ENCODE measurements at regions not wholly inside any gene's neighbourhood (a gene's known extent, or its start where the extent isn't known, plus 50 kb on each side); places are given as distances from the start of the nearest gene placed in this dataset.
"Not testable (repeated sequence)": the region's sequence is repeated elsewhere in the genome, so short reads cannot be mapped to it uniquely, and the experiment has no call there.

- no peaks in the 10 kb centered on the region for H3K4me1 ChIP-seq (ENCODE audit: control insufficient read depth in 4 of 4, insufficient read depth in 4 of 4, low read length in 3 of 4)
- WGBS, result 46% methylated on average over 2 of the region's 2 CpGs
- no peaks in the 10 kb centered on the region for H3K9me3 ChIP-seq (ENCODE audit: control insufficient read depth in 4 of 4, low read length in 3 of 4)
These were observed 544.2 kb downstream of the KIF20B start for GRCh38 chr10:90245623-90246022.

GRCh38 chr10:90250784-90251183 lies 549.4 kb downstream of the KIF20B start:
- not testable (repeated sequence) for H3K9ac ChIP-seq (ENCODE audit: low read depth in 1 of 2, low read length in 2 of 2); H3K9me3 ChIP-seq (ENCODE audit: control insufficient read depth in 4 of 4, low read length in 3 of 4); H3K4me3 ChIP-seq (ENCODE audit: low read depth in 1 of 3, low read length in 3 of 3); H3K36me3 ChIP-seq (ENCODE audit: control insufficient read depth in 4 of 4, insufficient read depth in 3 of 4, low read depth in 1 of 4, low read length in 3 of 4); H3K27ac ChIP-seq (ENCODE audit: low read depth in 1 of 2, low read length in 2 of 2); H3K27me3 ChIP-seq (ENCODE audit: control insufficient read depth in 4 of 4, insufficient read depth in 4 of 4, low read length in 3 of 4); DNase-seq (ENCODE audit: low spot score); H3K4me1 ChIP-seq (ENCODE audit: control insufficient read depth in 4 of 4, insufficient read depth in 4 of 4, low read length in 3 of 4)
- 82% methylated on average over 16 of the region's 16 CpGs for WGBS

More at GRCh38 chr10:90245623-90246022, 544.2 kb downstream of the KIF20B start:
- Histone ChIP-seq H3K4me3 (ENCODE audit: low read depth in 1 of 3, low read length in 3 of 3) (no peak overlapping the region), H3K27ac (ENCODE audit: low read depth in 1 of 2, low read length in 2 of 2) (no peak overlapping the region), H3K27me3 (ENCODE audit: control insufficient read depth in 4 of 4, insufficient read depth in 4 of 4, low read length in 3 of 4) (no peaks in the 10 kb centered on the region), H3K9ac (ENCODE audit: low read depth in 1 of 2, low read length in 2 of 2) (no peak overlapping the region), H3K36me3 (ENCODE audit: control insufficient read depth in 4 of 4, insufficient read depth in 3 of 4, low read depth in 1 of 4, low read length in 3 of 4) (no peaks in the 10 kb centered on the region)
- TF ChIP-seq RXRA (IDR thresholded peaks at IDR 0.05) (no peak), NR2F2 (IDR thresholded peaks at IDR 0.05) (no peak), JUND (IDR thresholded peaks at IDR 0.05) (no peak), SP1 (IDR thresholded peaks at IDR 0.05) (no peak), YY1 (IDR thresholded peaks at IDR 0.05) (no peak), MAX (IDR thresholded peaks at IDR 0.05) (no peak), HNF4G (IDR thresholded peaks at IDR 0.05) (no peak), REST (IDR thresholded peaks at IDR 0.05) (no peak), GABPA (IDR thresholded peaks at IDR 0.05 in 1 of 2, conservative IDR thresholded peaks at IDR 0.05 in 1 of 2) (no peak)
- DNase-seq (ENCODE audit: low spot score), result no peak

GRCh38 chr10:90269699-90270098 lies 568.3 kb downstream of the KIF20B start:
- 54% methylated on average over 2 of the region's 2 CpGs for WGBS
- TF ChIP-seq GABPA (IDR thresholded peaks at IDR 0.05 in 1 of 2, conservative IDR thresholded peaks at IDR 0.05 in 1 of 2), result no peak
- TF ChIP-seq YY1 (IDR thresholded peaks at IDR 0.05), result no peak
- TF ChIP-seq EGR1 (IDR thresholded peaks at IDR 0.05; ENCODE audit: low read depth in 2 of 2), result no peak
- TF ChIP-seq FOXA2 (IDR thresholded peaks at IDR 0.05), result no peak
- TF ChIP-seq RXRA (IDR thresholded peaks at IDR 0.05), result no peak
- TF ChIP-seq MAX (IDR thresholded peaks at IDR 0.05), result no peak
- Histone ChIP-seq H3K27ac (ENCODE audit: low read depth in 1 of 2, low read length in 2 of 2) (no peak overlapping the region), H3K9ac (ENCODE audit: low read depth in 1 of 2, low read length in 2 of 2) (no peak overlapping the region), H3K4me1 (ENCODE audit: control insufficient read depth in 4 of 4, insufficient read depth in 4 of 4, low read length in 3 of 4) (no peaks in the 10 kb centered on the region), H3K36me3 (ENCODE audit: control insufficient read depth in 4 of 4, insufficient read depth in 3 of 4, low read depth in 1 of 4, low read length in 3 of 4) (no peaks in the 10 kb centered on the region), H3K27me3 (ENCODE audit: control insufficient read depth in 4 of 4, insufficient read depth in 4 of 4, low read length in 3 of 4) (no peaks in the 10 kb centered on the region), H3K9me3 (ENCODE audit: control insufficient read depth in 4 of 4, low read length in 3 of 4) (no peaks in the 10 kb centered on the region), H3K4me3 (ENCODE audit: low read depth in 1 of 3, low read length in 3 of 3) (no peak overlapping the region)
- no peak for DNase-seq (ENCODE audit: low spot score)
